ENCODE measurements at regions not wholly inside any gene's neighbourhood (a gene's known extent, or its start where the extent isn't known, plus 50 kb on each side); places are given as distances from the start of the nearest gene placed in this dataset.

GRCh38 chr17:72441909-72442308 lies 321.1 kb downstream of the SOX9 start:
- Histone ChIP-seq H3K27me3 (ENCODE audit: control insufficient read depth, insufficient read depth, low read length) (no peaks in the 10 kb centered on the region), H3K4me3 (ENCODE audit: low read length) (no peak overlapping the region), H3K36me3 (ENCODE audit: control insufficient read depth, insufficient read depth, low read length) (no peaks in the 10 kb centered on the region), H3K27ac (ENCODE audit: low read depth, low read length) (no peak overlapping the region), H3K9ac (ENCODE audit: low read length) (no peak overlapping the region), H3K4me1 (ENCODE audit: control insufficient read depth, insufficient read depth, low read length) (no peaks in the 10 kb centered on the region)

DNA sequence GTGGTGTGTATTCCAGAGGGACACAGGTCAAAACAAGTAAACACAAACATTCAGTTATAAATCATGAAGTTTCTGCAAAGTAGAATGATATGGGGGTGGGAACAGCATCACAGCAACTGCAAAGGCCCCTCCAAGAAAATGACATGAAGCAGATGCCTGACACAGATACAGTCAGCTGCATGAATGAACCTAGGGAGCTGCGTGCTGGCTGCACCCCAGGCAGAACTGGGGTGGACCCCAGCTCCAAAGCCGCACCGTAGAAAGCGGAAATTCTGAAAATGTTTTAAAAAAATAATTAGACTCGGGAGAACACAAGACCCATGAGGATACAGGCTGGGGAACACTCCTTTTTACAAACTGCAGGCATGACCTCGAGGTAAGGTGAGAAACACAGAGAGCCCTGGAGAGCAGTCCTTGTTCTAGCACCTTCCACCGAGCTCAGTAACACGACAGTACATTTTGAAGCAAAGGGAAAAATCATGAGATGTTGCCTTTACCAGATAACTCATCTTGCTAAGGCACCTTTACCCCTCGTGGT lies 323.8 kb downstream of the SOX9 start:
- Histone ChIP-seq H3K27ac (ENCODE audit: low read depth, low read length) (no peak overlapping the region), H3K4me1 (ENCODE audit: control insufficient read depth, insufficient read depth, low read length) (no peaks in the 10 kb centered on the region), H3K27me3 (ENCODE audit: control insufficient read depth, insufficient read depth, low read length) (no peaks in the 10 kb centered on the region), H3K4me3 (ENCODE audit: low read length) (no peak overlapping the region), H3K9ac (ENCODE audit: low read length) (no peak overlapping the region), H3K36me3 (ENCODE audit: control insufficient read depth, insufficient read depth, low read length) (no peaks in the 10 kb centered on the region)

DNA sequence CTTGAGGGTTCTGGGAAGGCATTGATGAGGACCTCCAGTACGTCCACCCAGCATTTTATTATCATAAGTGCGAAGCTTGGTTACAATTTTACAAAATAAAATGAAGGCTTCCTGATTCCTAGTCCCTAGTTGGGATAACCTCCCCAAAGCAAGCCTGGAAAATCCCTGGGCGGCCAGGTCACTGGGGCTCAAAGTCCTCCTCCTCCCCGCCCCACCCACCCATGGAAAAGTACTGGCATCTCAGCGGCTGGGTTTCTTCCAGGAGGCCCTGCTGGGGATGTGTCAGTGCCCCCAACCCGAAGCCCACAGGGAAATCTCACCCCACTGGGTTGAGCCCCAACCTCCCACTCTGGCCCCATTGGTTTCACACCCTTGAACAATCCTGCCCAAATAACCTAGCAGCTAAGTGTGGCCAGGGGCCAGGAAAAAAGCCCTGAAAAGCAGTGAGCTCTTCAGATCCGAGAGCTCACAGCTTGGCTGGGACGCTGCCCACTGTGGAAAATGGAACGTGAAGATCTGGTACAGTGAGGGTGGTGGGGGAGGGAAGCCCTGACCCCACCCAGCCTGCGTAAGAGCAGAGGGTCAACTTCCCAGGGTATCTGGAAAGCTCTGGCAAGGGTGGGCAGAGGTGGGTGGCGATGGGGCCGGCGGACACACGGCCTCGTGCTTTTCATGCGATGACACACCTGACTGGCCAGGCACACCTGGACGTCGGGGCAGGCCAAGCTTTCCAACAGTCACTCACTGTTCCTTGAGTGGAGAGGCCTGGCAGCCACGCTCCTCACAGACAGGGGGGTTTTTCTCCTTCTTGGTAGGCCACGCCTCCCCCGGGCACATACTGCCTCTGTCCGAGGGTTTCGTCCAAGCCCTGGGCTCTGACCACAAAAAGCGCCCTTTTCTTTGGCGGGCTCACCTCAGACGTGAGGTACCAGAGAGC lies 324.5 kb downstream of the SOX9 start:
- Histone ChIP-seq H3K4me1 (ENCODE audit: control insufficient read depth, insufficient read depth, low read length) (no peaks in the 10 kb centered on the region), H3K4me3 (ENCODE audit: low read length) (no peak overlapping the region), H3K27ac (ENCODE audit: low read depth, low read length) (no peak overlapping the region), H3K9ac (ENCODE audit: low read length) (no peak overlapping the region), H3K36me3 (ENCODE audit: control insufficient read depth, insufficient read depth, low read length) (no peaks in the 10 kb centered on the region), H3K27me3 (ENCODE audit: control insufficient read depth, insufficient read depth, low read length) (no peaks in the 10 kb centered on the region)

DNA sequence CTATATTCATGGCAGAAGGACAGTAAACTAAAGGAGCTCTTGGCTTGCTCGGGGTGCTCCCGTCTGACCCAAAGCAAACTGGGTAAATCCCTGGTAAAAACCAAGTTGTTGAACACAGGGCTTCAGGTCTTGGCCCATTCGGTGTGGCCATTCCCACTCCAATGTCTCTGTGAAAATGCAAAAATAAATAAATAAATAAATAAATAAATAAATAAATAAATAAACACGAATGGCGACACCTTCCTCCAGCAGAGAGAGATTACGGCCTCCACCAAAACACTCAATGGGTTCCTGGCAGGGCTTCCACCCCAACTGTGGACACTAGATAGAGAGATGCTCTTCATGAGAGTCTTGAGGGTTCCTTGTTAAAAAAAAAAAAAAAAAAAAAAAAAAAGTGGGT lies 325.3 kb downstream of the SOX9 start:
- H3K4me1 ChIP-seq (ENCODE audit: control insufficient read depth, insufficient read depth, low read length) = no peaks in the 10 kb centered on the region
- no peak overlapping the region for H3K4me3 ChIP-seq (ENCODE audit: low read length)
- no peak overlapping the region for H3K9ac ChIP-seq (ENCODE audit: low read length)
- H3K27ac ChIP-seq (ENCODE audit: low read depth, low read length) = no peak overlapping the region
- H3K27me3 ChIP-seq (ENCODE audit: control insufficient read depth, insufficient read depth, low read length) = no peaks in the 10 kb centered on the region
- H3K36me3 ChIP-seq (ENCODE audit: control insufficient read depth, insufficient read depth, low read length) = no peaks in the 10 kb centered on the region

GRCh38 chr17:72446525-72447250 lies 325.9 kb downstream of the SOX9 start:
- no peaks in the 10 kb centered on the region for H3K27me3 ChIP-seq (ENCODE audit: control insufficient read depth, insufficient read depth, low read length)
- no peaks in the 10 kb centered on the region for H3K4me1 ChIP-seq (ENCODE audit: control insufficient read depth, insufficient read depth, low read length)
- H3K9ac ChIP-seq (ENCODE audit: low read length) = no peak overlapping the region
- H3K4me3 ChIP-seq (ENCODE audit: low read length) = no peak overlapping the region
- no peak overlapping the region for H3K27ac ChIP-seq (ENCODE audit: low read depth, low read length)
- H3K36me3 ChIP-seq (ENCODE audit: control insufficient read depth, insufficient read depth, low read length) = no peaks in the 10 kb centered on the region

GRCh38 chr17:72447251-72447640 lies 326.4 kb downstream of the SOX9 start:
- Histone ChIP-seq H3K27ac (ENCODE audit: low read depth, low read length) (no peak overlapping the region), H3K4me3 (ENCODE audit: low read length) (no peak overlapping the region), H3K4me1 (ENCODE audit: control insufficient read depth, insufficient read depth, low read length) (no peaks in the 10 kb centered on the region), H3K9ac (ENCODE audit: low read length) (no peak overlapping the region), H3K27me3 (ENCODE audit: control insufficient read depth, insufficient read depth, low read length) (no peaks in the 10 kb centered on the region), H3K36me3 (ENCODE audit: control insufficient read depth, insufficient read depth, low read length) (no peaks in the 10 kb centered on the region)

GRCh38 chr17:72448019-72448418 lies 327.2 kb downstream of the SOX9 start:
- Histone ChIP-seq H3K9ac (ENCODE audit: low read length) (no peak overlapping the region), H3K4me1 (ENCODE audit: control insufficient read depth, insufficient read depth, low read length) (no peaks in the 10 kb centered on the region), H3K27me3 (ENCODE audit: control insufficient read depth, insufficient read depth, low read length) (no peaks in the 10 kb centered on the region), H3K4me3 (ENCODE audit: low read length) (no peak overlapping the region), H3K27ac (ENCODE audit: low read depth, low read length) (no peak overlapping the region), H3K36me3 (ENCODE audit: control insufficient read depth, insufficient read depth, low read length) (no peaks in the 10 kb centered on the region)

DNA sequence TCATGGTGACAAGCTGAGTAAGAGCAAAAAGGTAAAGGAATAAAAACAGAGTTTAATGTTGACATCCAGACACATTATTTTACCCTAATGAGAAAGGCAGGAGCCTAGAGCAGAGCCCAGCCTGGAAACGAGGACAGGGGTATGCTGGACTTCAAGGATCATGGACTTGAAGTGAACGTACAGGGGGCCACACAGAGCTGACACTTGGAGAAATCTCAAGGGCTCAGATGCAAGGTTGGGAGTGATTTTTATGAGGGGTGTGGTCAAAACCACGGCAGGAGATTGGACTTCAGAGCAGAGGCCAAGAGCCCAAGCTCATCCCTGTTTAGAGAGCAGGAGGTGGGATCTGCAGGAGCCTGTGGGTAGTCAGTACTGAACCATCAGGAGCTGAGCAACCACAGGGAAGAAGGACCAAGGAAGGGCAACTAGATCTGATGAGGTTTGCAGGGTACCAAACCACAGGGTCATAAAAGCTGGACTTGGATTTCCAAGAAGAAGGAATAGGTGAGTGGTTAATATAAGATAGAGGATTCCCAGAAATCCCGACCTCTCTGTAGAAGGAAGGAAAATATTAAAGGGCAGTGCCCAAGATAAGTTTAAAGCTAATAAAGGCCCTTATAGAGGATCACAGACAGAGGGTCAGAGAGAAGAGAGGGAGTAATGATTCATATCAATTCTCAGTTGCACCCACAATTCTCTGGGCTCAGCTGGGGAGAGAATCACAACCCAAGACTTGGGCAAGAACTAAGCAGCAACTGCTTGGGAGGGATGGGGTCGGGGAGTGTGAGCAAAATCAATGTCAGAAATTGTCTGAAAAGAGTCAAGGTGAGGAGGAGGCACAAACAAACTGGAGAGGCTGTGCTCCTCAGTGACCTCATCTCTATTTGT lies 331.7 kb downstream of the SOX9 start:
- no peak overlapping the region for H3K4me3 ChIP-seq (ENCODE audit: low read length)
- H3K27ac ChIP-seq (ENCODE audit: low read depth, low read length) = no peak overlapping the region
- no peak overlapping the region for H3K9ac ChIP-seq (ENCODE audit: low read length)
- no peaks in the 10 kb centered on the region for H3K27me3 ChIP-seq (ENCODE audit: control insufficient read depth, insufficient read depth, low read length)
- no peaks in the 10 kb centered on the region for H3K36me3 ChIP-seq (ENCODE audit: control insufficient read depth, insufficient read depth, low read length)
- no peaks in the 10 kb centered on the region for H3K4me1 ChIP-seq (ENCODE audit: control insufficient read depth, insufficient read depth, low read length)

- Histone ChIP-seq H3K27ac (ENCODE audit: low read depth, low read length) (no peak overlapping the region), H3K9ac (ENCODE audit: low read length) (no peak overlapping the region), H3K36me3 (ENCODE audit: control insufficient read depth, insufficient read depth, low read length) (no peaks in the 10 kb centered on the region), H3K4me1 (ENCODE audit: control insufficient read depth, insufficient read depth, low read length) (no peaks in the 10 kb centered on the region), H3K4me3 (ENCODE audit: low read length) (no peak overlapping the region), H3K27me3 (ENCODE audit: control insufficient read depth, insufficient read depth, low read length) (no peaks in the 10 kb centered on the region)
These were observed 333.5 kb downstream of the SOX9 start for GRCh38 chr17:72454342-72454741.

DNA sequence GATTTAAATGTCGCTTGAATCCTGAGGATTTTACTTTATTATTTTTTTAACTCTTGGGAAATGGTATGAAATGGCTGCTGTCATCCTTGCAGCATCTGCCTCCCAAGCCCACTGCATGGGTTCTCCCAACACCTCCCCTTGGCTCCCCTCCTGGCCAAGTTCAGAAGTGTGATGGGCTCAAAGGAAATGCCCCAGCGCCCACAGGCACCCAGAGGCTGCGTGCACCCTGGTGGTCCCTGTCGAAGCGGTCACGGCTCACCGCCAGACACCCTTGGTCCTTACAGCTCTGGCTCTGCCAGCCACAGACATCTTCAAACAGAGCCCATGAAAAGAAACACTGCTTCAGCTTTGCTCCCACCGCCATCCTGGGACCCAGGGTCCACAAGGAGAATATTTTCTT lies 334.7 kb downstream of the SOX9 start:
- Histone ChIP-seq H3K36me3 (ENCODE audit: control insufficient read depth, insufficient read depth, low read length) (no peaks in the 10 kb centered on the region), H3K9ac (ENCODE audit: low read length) (no peak overlapping the region), H3K27ac (ENCODE audit: low read depth, low read length) (no peak overlapping the region)

DNA sequence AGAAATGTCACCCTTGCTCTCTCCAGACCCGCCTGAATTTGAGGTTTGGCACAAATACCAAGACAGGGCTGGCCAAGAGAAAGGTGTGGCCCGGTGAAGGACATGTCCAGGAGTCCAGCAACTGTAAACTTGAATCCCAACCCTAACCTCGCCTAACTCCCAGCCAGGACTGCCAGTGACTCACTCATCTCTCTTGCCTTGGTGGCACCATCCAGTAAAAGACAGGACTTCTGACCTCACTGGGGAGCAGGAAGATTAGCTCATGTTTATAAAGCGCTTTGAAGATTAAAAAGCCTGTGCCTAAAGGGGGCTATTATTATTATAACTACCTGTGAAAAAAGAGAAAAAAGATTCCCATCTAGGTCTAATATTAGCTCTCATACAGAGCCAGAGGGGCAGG lies 335.3 kb downstream of the SOX9 start:
- Histone ChIP-seq H3K9ac (ENCODE audit: low read length) (no peak overlapping the region), H3K4me3 (ENCODE audit: low read length) (no peak overlapping the region), H3K4me1 (ENCODE audit: control insufficient read depth, insufficient read depth, low read length) (no peaks in the 10 kb centered on the region), H3K27me3 (ENCODE audit: control insufficient read depth, insufficient read depth, low read length) (no peaks in the 10 kb centered on the region), H3K27ac (ENCODE audit: low read depth, low read length) (no peak overlapping the region), H3K36me3 (ENCODE audit: control insufficient read depth, insufficient read depth, low read length) (no peaks in the 10 kb centered on the region)

More for the DNA sequence above, 334.7 kb downstream of the SOX9 start:
- no peak overlapping the region for H3K4me3 ChIP-seq (ENCODE audit: low read length)
- H3K27me3 ChIP-seq (ENCODE audit: control insufficient read depth, insufficient read depth, low read length) = no peaks in the 10 kb centered on the region
- H3K4me1 ChIP-seq (ENCODE audit: control insufficient read depth, insufficient read depth, low read length) = no peaks in the 10 kb centered on the region

- H3K27me3 ChIP-seq (ENCODE audit: control insufficient read depth, insufficient read depth, low read length) = no peaks in the 10 kb centered on the region
- no peak overlapping the region for H3K4me3 ChIP-seq (ENCODE audit: low read length)
- H3K9ac ChIP-seq (ENCODE audit: low read length) = no peak overlapping the region
- no peak overlapping the region for H3K27ac ChIP-seq (ENCODE audit: low read depth, low read length)
- H3K36me3 ChIP-seq (ENCODE audit: control insufficient read depth, insufficient read depth, low read length) = no peaks in the 10 kb centered on the region
- no peaks in the 10 kb centered on the region for H3K4me1 ChIP-seq (ENCODE audit: control insufficient read depth, insufficient read depth, low read length)
These were observed 336.9 kb downstream of the SOX9 start for GRCh38 chr17:72457712-72458111.

Measured in rectal smooth muscle tissue (tissue), 1 donor.